Left lung (tissue), 4 donors: ENCODE measurements at regions not wholly inside any gene's neighbourhood (a gene's known extent, or its start where the extent isn't known, plus 50 kb on each side); places are given as distances from the start of the nearest gene placed in this dataset.

ENCODE experiments used
- ATAC-seq: fragments of 200-7000 bp; cut with Tn5 transposase; one replicate; pipeline ENCODE4 v1.9.1; 2020; ENCODE audit warnings: moderate library complexity
- DNase-seq, 4 donors: peaks; one replicate each; pipeline ENCODE4 v3.0.0-alpha.2; 2013 to 2020
- H3K27ac ChIP-seq, 2 donors: fragments of 200-600 bp; sonication (generic) in 1 of 2; one replicate each; pipeline versions ENCODE4 v1.5.0 to v1.8.0; 2020 to 2021
- H3K27me3 ChIP-seq, 2 donors: fragments of 200-600 bp; sonication (generic) in 1 of 2; one replicate each; pipeline versions ENCODE4 v1.5.0 to v1.8.0; 2020 to 2021
- H3K36me3 ChIP-seq, 2 donors: fragments of 200-600 bp; sonication (generic) in 1 of 2; one replicate each; pipeline versions ENCODE4 v1.5.0 to v1.8.0; 2020 to 2021
- H3K4me1 ChIP-seq, 2 donors: fragments of 200-600 bp; one replicate each; pipeline ENCODE4 v1.8.0; 2021
- H3K4me3 ChIP-seq, 2 donors: fragments of 200-600 bp; sonication (generic) in 1 of 2; one replicate each; pipeline versions ENCODE4 v1.5.0 to v1.8.0; 2020 to 2021; ENCODE audit warnings: mild to moderate bottlenecking in 1 of 2
- H3K9me3 ChIP-seq, 2 donors: fragments of 200-600 bp; sonication (generic) in 1 of 2; one replicate each; pipeline versions ENCODE4 v1.5.0 to v1.8.0; 2020 to 2021
- intact Hi-C, 2 donors: fragments of 100-400 bp; cut with DNase I; formaldehyde crosslinking; loops; one replicate each; pipeline versions ENCODE4 v1.11.2 to v1.14.2; 2022
- TF ChIP-seq, protein P1 (sequence below), 2 donors: fragments of 200-600 bp; sonication (generic) in 1 of 2; IDR thresholded peaks; one replicate each; pipeline versions ENCODE4 v1.5.0 to v1.8.0; 2021; ENCODE audit warnings: antibody characterized with exemption in 2 of 2
- donor health status: DM: no; HTN: yes; CAD: no.
- donor health status: DM: no; HTN: no; CAD: no.

DNA sequence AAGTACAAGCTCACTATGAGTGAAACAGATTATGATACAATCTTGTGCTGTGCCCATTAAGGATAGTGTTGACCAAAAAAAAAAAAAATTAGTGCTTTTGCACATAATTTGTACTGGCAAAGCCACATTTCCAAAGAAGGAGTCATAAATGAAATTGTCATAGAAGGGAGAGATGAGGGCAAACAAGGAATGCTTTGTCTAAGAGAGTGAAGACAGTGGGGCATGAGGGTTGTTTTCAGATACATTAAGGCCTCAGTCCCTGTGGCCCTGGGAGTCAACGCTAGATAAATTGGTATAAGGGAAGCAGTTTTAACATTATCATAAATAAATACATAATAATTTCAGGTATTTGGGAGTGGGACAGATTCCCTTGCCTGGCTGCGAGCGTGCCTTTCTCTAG, 267.5 kb upstream of the PRKCQ start:
- H3K36me3 ChIP-seq = no peaks in the 10 kb centered on the region
- no peak for ATAC-seq
- no peaks in the 10 kb centered on the region for H3K27me3 ChIP-seq
- H3K4me3 ChIP-seq = no peak overlapping the region
- intact Hi-C loops = no loop called here
- H3K27ac ChIP-seq = no peak overlapping the region
- DNase-seq = no peak
- no peaks in the 10 kb centered on the region for H3K9me3 ChIP-seq
- TF ChIP-seq, protein P1, sequence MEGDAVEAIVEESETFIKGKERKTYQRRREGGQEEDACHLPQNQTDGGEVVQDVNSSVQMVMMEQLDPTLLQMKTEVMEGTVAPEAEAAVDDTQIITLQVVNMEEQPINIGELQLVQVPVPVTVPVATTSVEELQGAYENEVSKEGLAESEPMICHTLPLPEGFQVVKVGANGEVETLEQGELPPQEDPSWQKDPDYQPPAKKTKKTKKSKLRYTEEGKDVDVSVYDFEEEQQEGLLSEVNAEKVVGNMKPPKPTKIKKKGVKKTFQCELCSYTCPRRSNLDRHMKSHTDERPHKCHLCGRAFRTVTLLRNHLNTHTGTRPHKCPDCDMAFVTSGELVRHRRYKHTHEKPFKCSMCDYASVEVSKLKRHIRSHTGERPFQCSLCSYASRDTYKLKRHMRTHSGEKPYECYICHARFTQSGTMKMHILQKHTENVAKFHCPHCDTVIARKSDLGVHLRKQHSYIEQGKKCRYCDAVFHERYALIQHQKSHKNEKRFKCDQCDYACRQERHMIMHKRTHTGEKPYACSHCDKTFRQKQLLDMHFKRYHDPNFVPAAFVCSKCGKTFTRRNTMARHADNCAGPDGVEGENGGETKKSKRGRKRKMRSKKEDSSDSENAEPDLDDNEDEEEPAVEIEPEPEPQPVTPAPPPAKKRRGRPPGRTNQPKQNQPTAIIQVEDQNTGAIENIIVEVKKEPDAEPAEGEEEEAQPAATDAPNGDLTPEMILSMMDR (IDR thresholded peaks at IDR 0.05) = no peak
- no peaks in the 10 kb centered on the region for H3K4me1 ChIP-seq

DNA sequence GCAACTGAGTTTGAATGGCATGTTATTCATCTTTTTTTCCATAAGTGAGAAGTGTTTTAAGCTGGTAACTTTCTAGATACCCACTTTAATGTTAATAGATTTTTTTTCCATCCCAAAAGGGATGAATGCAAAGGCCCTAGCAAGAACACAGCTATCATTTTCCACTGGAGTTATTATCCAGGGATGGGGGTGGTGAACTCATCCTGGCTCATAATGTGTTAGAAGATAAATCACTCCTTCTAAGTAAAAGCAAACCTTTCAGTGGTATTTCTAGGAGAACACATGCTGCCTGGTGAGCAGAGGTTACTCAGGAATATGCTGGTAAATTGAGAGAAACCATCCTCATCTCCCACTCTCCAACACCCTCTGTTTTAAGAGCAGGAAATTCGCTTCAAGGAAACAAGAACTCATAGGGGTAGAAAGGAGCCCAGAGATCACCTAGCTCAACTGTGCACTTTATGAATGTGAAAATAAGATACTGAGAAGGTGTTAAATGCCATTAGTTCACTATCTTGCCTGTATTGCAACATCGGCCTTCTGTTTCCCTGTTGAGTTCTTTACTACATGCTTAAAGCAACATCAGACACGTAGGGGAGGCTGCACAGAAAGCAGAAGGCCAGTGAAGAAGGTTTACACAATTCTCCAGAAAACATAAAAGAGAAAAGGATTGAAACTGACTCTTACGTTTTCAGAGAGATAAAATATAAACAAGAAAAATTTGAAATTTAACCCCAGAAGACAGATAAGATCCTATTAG, 264.0 kb upstream of the PRKCQ start:
- H3K4me3 ChIP-seq = no peak overlapping the region
- H3K4me1 ChIP-seq = no peaks in the 10 kb centered on the region
- intact Hi-C loops = no loop called here
- no peak overlapping the region for H3K27ac ChIP-seq
- DNase-seq (no peak), ATAC-seq (no peak)
- no peaks in the 10 kb centered on the region for H3K9me3 ChIP-seq
- no peaks in the 10 kb centered on the region for H3K36me3 ChIP-seq
- TF ChIP-seq, protein P1 (IDR thresholded peaks at IDR 0.05) = no peak
- H3K27me3 ChIP-seq = peaks cover 0 to 6% of the 10 kb centered on the region in 2 donors

DNA sequence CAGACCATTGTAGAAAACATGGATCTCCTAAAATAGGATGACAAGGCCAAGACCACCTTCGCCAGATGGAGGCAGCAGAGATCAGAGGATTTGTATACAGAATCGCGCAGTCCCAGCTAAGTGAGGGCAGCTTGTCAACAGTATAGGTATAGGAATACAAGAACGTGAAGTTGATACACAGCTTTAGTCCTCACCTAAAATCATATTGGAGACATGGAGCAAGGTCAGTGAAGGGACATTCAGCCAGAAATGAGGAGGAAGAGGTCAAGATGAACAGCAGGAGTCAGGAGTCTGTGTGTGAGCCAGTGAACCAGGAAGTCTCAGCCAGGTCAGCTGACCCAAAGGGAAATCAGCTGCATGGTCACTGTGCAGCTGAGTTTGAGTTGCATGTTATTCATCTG, 263.4 kb upstream of the PRKCQ start:
- Histone ChIP-seq H3K9me3 (no peaks in the 10 kb centered on the region), H3K4me3 (no peak overlapping the region), H3K27ac (no peak overlapping the region), H3K27me3 (peaks cover 0 to 6% of the 10 kb centered on the region in 2 donors), H3K36me3 (no peaks in the 10 kb centered on the region), H3K4me1 (no peaks in the 10 kb centered on the region)
- DNase-seq (no peak), ATAC-seq (peak; percentile 57)
- TF ChIP-seq, protein P1 (IDR thresholded peaks at IDR 0.05) = no peak
- intact Hi-C loops = no loop called here

DNA sequence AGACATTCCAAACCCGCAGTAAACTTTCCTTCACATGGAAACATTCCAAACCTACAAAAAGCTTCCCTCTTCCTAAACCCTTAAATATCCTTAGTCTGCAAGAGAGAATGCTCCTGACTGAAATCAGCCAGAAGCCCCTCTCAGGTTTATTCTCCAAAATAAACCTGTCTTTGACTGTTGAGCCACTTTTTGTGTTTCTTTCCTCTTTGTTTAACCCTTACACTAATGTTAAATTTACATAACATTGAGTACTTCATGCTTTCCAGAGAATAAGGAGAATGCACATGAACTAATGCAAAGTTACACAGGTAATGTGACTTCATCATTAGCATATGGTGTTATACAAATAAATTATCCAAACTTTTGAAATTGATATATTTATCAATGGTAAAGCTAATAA, 262.6 kb upstream of the PRKCQ start:
- no peak overlapping the region for H3K27ac ChIP-seq
- no peak for ATAC-seq
- intact Hi-C loops = no loop called here
- H3K36me3 ChIP-seq = no peaks in the 10 kb centered on the region
- peaks cover 0 to 6% of the 10 kb centered on the region in 2 donors for H3K27me3 ChIP-seq
- H3K4me1 ChIP-seq = no peaks in the 10 kb centered on the region
- DNase-seq = no peak
- no peak overlapping the region for H3K4me3 ChIP-seq
- no peaks in the 10 kb centered on the region for H3K9me3 ChIP-seq
- TF ChIP-seq, protein P1 (IDR thresholded peaks at IDR 0.05) = no peak

DNA sequence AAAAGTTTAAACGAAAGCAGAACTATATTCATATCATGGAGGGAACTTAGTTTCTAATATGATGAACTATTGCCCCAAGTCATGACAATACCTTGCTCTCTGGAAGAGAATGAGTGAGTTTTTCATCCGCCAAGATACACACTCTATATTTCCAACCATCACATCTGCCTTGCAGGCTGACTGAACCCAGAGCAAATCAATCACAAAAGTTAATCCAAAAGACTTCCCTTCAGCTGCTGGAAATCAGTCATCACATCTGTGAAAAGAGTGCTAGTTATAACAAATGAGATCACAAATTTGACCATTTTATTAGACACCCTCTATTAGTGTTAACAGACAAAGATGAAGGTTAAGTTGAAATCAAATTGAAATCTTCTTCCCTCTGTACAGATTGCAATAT, 261.7 kb upstream of the PRKCQ start:
- H3K36me3 ChIP-seq = no peaks in the 10 kb centered on the region
- no peak overlapping the region for H3K27ac ChIP-seq
- no peak overlapping the region for H3K4me3 ChIP-seq
- intact Hi-C loops = no loop called here
- DNase-seq (no peak), ATAC-seq (no peak)
- H3K9me3 ChIP-seq = no peaks in the 10 kb centered on the region
- TF ChIP-seq, protein P1 (IDR thresholded peaks at IDR 0.05) = no peak
- H3K4me1 ChIP-seq = no peaks in the 10 kb centered on the region
- peaks cover 0 to 6% of the 10 kb centered on the region in 2 donors for H3K27me3 ChIP-seq
